HG03280 (cell line): ENCODE measurements at regions not wholly inside any gene's neighbourhood (a gene's known extent, or its start where the extent isn't known, plus 50 kb on each side); places are given as distances from the start of the nearest gene placed in this dataset.
"Not testable (repeated sequence)": the region's sequence is repeated elsewhere in the genome, so short reads cannot be mapped to it uniquely, and the experiment has no call there.

Experiments
- ATAC-seq: cut with Tn5 transposase; IDR thresholded peaks from one replicate; pipeline ENCODE4 v1.9.1; 2021; ENCODE audit warnings: mild to moderate bottlenecking, moderate library complexity; ENCODE audit not compliant: unreplicated experiment

GRCh38 chr4:147220833-147221232 is 260.1 kb upstream of the EDNRA start:
- no peak for ATAC-seq

GRCh38 chr4:147222906-147223305 is 258.0 kb upstream of the EDNRA start:
- ATAC-seq = no peak

- ATAC-seq = no peak
Measured at GRCh38 chr4:147223576-147223975, 257.3 kb upstream of the EDNRA start.

GRCh38 chr4:147236806-147237205 is 244.1 kb upstream of the EDNRA start:
- ATAC-seq = no peak

GRCh38 chr4:147244786-147245185 is 236.1 kb upstream of the EDNRA start:
- ATAC-seq = no peak

- no peak for ATAC-seq
Measured at GRCh38 chr4:147246096-147246495, 234.8 kb upstream of the EDNRA start.

GRCh38 chr4:147246528-147246927 is 234.4 kb upstream of the EDNRA start:
- not testable (repeated sequence) for ATAC-seq

GRCh38 chr4:147247579-147247978 is 233.3 kb upstream of the EDNRA start:
- no peak for ATAC-seq

GRCh38 chr4:147250062-147250461 is 230.8 kb upstream of the EDNRA start:
- ATAC-seq = no peak

GRCh38 chr4:147255268-147255667 is 225.6 kb upstream of the EDNRA start:
- ATAC-seq = not testable (repeated sequence)

GRCh38 chr4:147259271-147259670 is 221.6 kb upstream of the EDNRA start:
- not testable (repeated sequence) for ATAC-seq

- no peak for ATAC-seq
Measured at GRCh38 chr4:147284256-147284835, 196.6 kb upstream of the EDNRA start.

GRCh38 chr4:147284935-147285334 is 196.0 kb upstream of the EDNRA start:
- no peak for ATAC-seq

- ATAC-seq = no peak
Measured at GRCh38 chr4:147285751-147286150, 195.1 kb upstream of the EDNRA start.

- no peak for ATAC-seq
Measured at GRCh38 chr4:147286846-147287587, 193.9 kb upstream of the EDNRA start.

GRCh38 chr4:147287588-147287890 is 193.4 kb upstream of the EDNRA start:
- no peak for ATAC-seq

- no peak for ATAC-seq
Measured at GRCh38 chr4:147288512-147288911, 192.4 kb upstream of the EDNRA start.

- ATAC-seq = no peak
Measured at GRCh38 chr4:147289181-147289580, 191.7 kb upstream of the EDNRA start.

- ATAC-seq = not testable (repeated sequence)
Measured at GRCh38 chr4:147292604-147293313, 188.1 kb upstream of the EDNRA start.

- not testable (repeated sequence) for ATAC-seq
Measured at GRCh38 chr4:147293314-147293677, 187.6 kb upstream of the EDNRA start.

- ATAC-seq = peak; percentile 44
Measured at GRCh38 chr4:147299205-147299604, 181.7 kb upstream of the EDNRA start.

- ATAC-seq = no peak
Measured at GRCh38 chr4:147303174-147303872, 177.6 kb upstream of the EDNRA start.
